Body of pancreas (tissue), 4 donors: ENCODE measurements at regions not wholly inside any gene's neighbourhood (a gene's known extent, or its start where the extent isn't known, plus 50 kb on each side); places are given as distances from the start of the nearest gene placed in this dataset.
"Not testable (repeated sequence)": the region's sequence is repeated elsewhere in the genome, so short reads cannot be mapped to it uniquely, and the experiment has no call there.

Source experiments
- ATAC-seq: fragments of 150-250 bp; one replicate; pipeline ENCODE4 v1.9.1; 2016
- DNase-seq, 4 donors: peaks; one replicate each; pipeline ENCODE4 v3.0.0-alpha.2; 2019
- H3K27ac ChIP-seq, 4 donors: fragments of 200-600 bp; sonication (generic); 1 replicate in 3 of 4; 2 replicates in 1 of 4; pipeline versions ENCODE4 v1.5.1 to v1.6.1; 2016 to 2019; ENCODE audit warnings: mild to moderate bottlenecking in 1 of 4, mixed read lengths in 1 of 4, moderate library complexity in 1 of 4
- H3K27me3 ChIP-seq, 2 donors: fragments of 200-600 bp; sonication (generic); one replicate each; pipeline ENCODE4 v1.6.0; 2016; ENCODE audit warnings: mild to moderate bottlenecking in 1 of 2
- H3K36me3 ChIP-seq, 2 donors: fragments of 200-600 bp; sonication (generic); replicated peaks in 1 of 2; 2 replicates each; pipeline ENCODE4 v1.5.1; 2016; ENCODE audit warnings: low read depth in 2 of 2; ENCODE audit not compliant: insufficient read depth in 1 of 2
- H3K4me1 ChIP-seq: fragments of 200-600 bp; sonication (generic); one replicate; pipeline ENCODE4 v1.6.0; 2016
- H3K4me3 ChIP-seq, 2 donors: fragments of 200-600 bp; sonication (generic); 1 replicate in 1 of 2; 2 replicates in 1 of 2; pipeline ENCODE4 v1.5.1; 2016 to 2019
- H3K9me3 ChIP-seq, 3 donors: fragments of 200-600 bp; sonication (generic); 1 replicate in 2 of 3; 2 replicates in 1 of 3; pipeline ENCODE4 v1.5.1; 2016
- CTCF ChIP-seq, 7 experiments: fragments of 450-650 bp in 4 of 7; fragments of 200-600 bp in 3 of 7; sonication (generic) in 3 of 7; IDR thresholded peaks; one replicate each; pipeline ENCODE4 v1.5.1; 2016 to 2019; ENCODE audit warnings: antibody characterized with exemption in 7 of 7
- POLR2A ChIP-seq, 3 donors: fragments of 450-650 bp; IDR thresholded peaks; one replicate each; pipeline ENCODE4 v1.6.1; 2016; ENCODE audit warnings: antibody characterized with exemption in 3 of 3, mild to moderate bottlenecking in 2 of 3
- WGBS, 2 donors: methylation state at CpG; one replicate each; pipeline ENCODE4 v1.1.5; 2017; 5-methylcytosine and 5-hydroxymethylcytosine counted together
- intact Hi-C: fragments of 100-400 bp; cut with DNase I; formaldehyde crosslinking; loops from one replicate; pipeline ENCODE4 v1.15.1; 2023

- H3K27ac ChIP-seq: no peak overlapping the region
- H3K4me3 ChIP-seq: no peak overlapping the region
- H3K9me3 ChIP-seq: no peaks in the 10 kb centered on the region
- DNase-seq: no peak
- H3K27me3 ChIP-seq: no peaks in the 10 kb centered on the region
- H3K4me1 ChIP-seq: no peaks in the 10 kb centered on the region
- no peaks in the 10 kb centered on the region for H3K36me3 ChIP-seq
- intact Hi-C loops: no loop called here
- TF ChIP-seq CTCF (IDR thresholded peaks at IDR 0.05): no peak
- no peak for TF ChIP-seq POLR2A (IDR thresholded peaks at IDR 0.05)
- ATAC-seq: no peak
Measured at GRCh38 chr5:42064821-42065220, 139.7 kb downstream of the FBXO4 start.

- WGBS, 2 donors: 61 to 63% methylated on average over 3 of the region's 3 CpGs
- intact Hi-C loops: no loop called here
- Histone ChIP-seq H3K27me3 (no peaks in the 10 kb centered on the region), H3K9me3 (no peaks in the 10 kb centered on the region), H3K36me3 (no peaks in the 10 kb centered on the region), H3K4me1 (no peaks in the 10 kb centered on the region), H3K27ac (no peak overlapping the region), H3K4me3 (no peak overlapping the region)
- no peak for TF ChIP-seq CTCF (IDR thresholded peaks at IDR 0.05)
- TF ChIP-seq POLR2A (IDR thresholded peaks at IDR 0.05): no peak
- ATAC-seq (no peak), DNase-seq (no peak)
Measured at GRCh38 chr5:42066131-42066530, 141.1 kb downstream of the FBXO4 start.

- Histone ChIP-seq H3K4me3 (no peak overlapping the region), H3K36me3 (no peaks in the 10 kb centered on the region), H3K9me3 (no peaks in the 10 kb centered on the region), H3K4me1 (no peaks in the 10 kb centered on the region), H3K27me3 (no peaks in the 10 kb centered on the region), H3K27ac (no peak overlapping the region)
- TF ChIP-seq CTCF (IDR thresholded peaks at IDR 0.05) (no peak), POLR2A (IDR thresholded peaks at IDR 0.05) (no peak)
- no peak for DNase-seq
- 44 to 71% methylated on average over 1 of the region's 1 CpG for WGBS, 2 donors
- no peak for ATAC-seq
- intact Hi-C loops: no loop called here
Measured at GRCh38 chr5:42074353-42074752, 149.3 kb downstream of the FBXO4 start.

GRCh38 chr5:42089705-42090104 is 164.6 kb downstream of the FBXO4 start:
- Histone ChIP-seq H3K36me3 (no peaks in the 10 kb centered on the region), H3K27me3 (no peaks in the 10 kb centered on the region), H3K4me3 (no peak overlapping the region), H3K9me3 (no peaks in the 10 kb centered on the region), H3K27ac (no peak overlapping the region), H3K4me1 (no peaks in the 10 kb centered on the region)
- no peak for TF ChIP-seq CTCF (IDR thresholded peaks at IDR 0.05)
- TF ChIP-seq POLR2A (IDR thresholded peaks at IDR 0.05): no peak
- 57 to 61% methylated on average over 4 of the region's 4 CpGs for WGBS, 2 donors
- ATAC-seq: no peak
- intact Hi-C loops: no loop called here
- no peak for DNase-seq

GRCh38 chr5:42090162-42090561 is 165.1 kb downstream of the FBXO4 start:
- TF ChIP-seq POLR2A (IDR thresholded peaks at IDR 0.05) (no peak), CTCF (IDR thresholded peaks at IDR 0.05) (no peak)

GRCh38 chr5:42099846-42100245 is 174.8 kb downstream of the FBXO4 start:
- H3K36me3 ChIP-seq, H3K27ac ChIP-seq, H3K4me1 ChIP-seq, H3K4me3 ChIP-seq, H3K27me3 ChIP-seq, ATAC-seq, intact Hi-C loops, H3K9me3 ChIP-seq, DNase-seq: not testable (repeated sequence)
- 59 to 73% methylated on average over 5 of the region's 5 CpGs for WGBS, 2 donors

More at GRCh38 chr5:42090162-42090561, 165.1 kb downstream of the FBXO4 start:
- no peaks in the 10 kb centered on the region for H3K4me1 ChIP-seq
- intact Hi-C loops: no loop called here
- H3K27me3 ChIP-seq: no peaks in the 10 kb centered on the region
- H3K9me3 ChIP-seq: no peaks in the 10 kb centered on the region
- no peaks in the 10 kb centered on the region for H3K36me3 ChIP-seq
- ATAC-seq: no peak
- no peak for DNase-seq
- H3K27ac ChIP-seq: no peak overlapping the region
- H3K4me3 ChIP-seq: no peak overlapping the region
